GM21367 (cell line): ENCODE measurements at regions not wholly inside any gene's neighbourhood (a gene's known extent, or its start where the extent isn't known, plus 50 kb on each side); places are given as distances from the start of the nearest gene placed in this dataset.
"Not testable (repeated sequence)": the region's sequence is repeated elsewhere in the genome, so short reads cannot be mapped to it uniquely, and the experiment has no call there.

ENCODE experiments used
- ATAC-seq: cut with Tn5 transposase; IDR thresholded peaks from one replicate; pipeline ENCODE4 v1.9.1; 2021; ENCODE audit not compliant: unreplicated experiment

DNA sequence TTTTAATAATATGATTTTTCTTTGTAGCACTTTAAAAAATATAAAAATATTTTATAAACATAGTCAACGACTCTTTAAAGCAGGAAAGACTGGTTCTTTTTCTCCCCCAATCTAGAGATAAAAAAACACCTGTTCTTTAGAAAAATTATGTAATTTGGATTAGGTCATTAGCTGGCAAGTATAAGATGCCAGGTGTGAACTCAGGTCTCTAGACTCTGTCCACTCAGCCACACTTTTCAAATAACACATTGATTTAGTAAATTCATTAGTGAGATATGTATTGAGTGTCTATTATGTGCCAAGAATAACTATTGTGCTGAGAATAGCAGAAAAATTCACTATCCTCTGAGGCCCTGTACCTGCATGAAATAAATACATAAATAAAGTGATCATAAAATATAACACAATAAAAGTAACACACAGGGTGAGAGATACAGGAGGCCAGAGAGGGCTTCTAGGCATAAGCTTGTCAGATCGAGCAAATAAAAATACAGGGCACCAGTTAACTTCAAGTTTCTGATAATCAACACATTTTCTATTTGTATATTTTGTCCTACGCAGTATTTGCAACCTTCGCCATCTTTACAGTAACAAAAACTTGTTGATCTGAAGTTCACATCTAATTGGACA lies 867.1 kb upstream of the GBE1 start:
- no peak for ATAC-seq

- ATAC-seq = no peak
Observed at GRCh38 chr3:82627733-82628132, 866.3 kb upstream of the GBE1 start.

DNA sequence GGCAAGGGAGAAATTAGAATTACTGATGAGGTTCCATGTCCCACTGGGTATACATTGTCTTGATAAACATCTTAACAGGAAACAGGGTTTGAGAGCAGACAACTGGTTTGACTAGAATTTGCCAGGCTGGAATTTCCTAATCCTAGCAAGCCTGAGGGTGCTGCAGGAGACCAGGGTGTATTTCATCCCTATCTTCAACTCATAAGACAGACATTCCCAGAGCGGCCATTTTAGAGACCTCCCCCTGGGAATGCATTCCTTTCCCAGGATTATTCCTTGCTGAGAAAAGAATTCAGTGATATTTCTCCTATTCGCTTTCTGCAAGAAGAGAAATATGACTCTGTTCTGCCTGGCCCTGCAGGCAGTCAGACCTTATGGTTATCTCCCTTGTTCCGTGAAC lies 859.3 kb upstream of the GBE1 start:
- ATAC-seq = not testable (repeated sequence)

GRCh38 chr3:82618594-82618993 lies 857.1 kb upstream of the GBE1 start:
- no peak for ATAC-seq

DNA sequence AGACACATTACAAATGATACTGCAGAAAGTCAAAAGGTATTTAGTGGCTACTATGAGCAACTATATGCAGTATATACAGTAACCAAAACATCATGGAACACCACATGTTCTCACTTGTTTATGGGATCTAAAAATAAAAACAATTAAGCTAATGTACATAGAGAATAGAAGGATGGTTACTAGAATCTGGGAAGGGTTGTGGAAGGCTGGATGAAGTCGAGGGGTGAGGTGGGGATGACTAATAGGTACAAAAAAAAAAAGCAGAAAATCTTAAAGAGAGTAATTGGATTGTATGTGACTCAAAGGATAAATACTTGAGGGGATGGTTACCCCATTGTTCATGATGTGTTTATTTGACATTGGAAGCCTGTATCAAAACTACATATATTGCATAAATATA lies 848.8 kb upstream of the GBE1 start:
- no peak for ATAC-seq

DNA sequence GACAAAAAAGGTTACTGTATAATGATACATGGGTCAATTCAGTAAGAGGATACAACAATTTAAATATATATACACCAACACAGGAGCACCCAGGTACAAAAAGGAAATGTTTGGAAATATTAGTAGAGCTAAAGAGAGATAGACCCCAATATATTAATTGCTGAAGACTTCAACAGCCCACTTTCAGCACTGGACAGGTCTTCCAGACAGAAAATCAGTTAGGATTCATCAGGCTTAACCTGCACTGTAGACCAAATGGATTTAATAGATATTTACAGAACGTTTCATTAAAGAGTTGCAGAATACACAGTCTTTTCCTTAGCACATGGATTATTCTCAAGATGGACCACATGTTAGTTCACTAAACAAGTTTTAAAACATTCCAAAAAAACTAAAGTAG lies 845.9 kb upstream of the GBE1 start:
- ATAC-seq = no peak

GRCh38 chr3:82596805-82597204 lies 835.4 kb upstream of the GBE1 start:
- no peak for ATAC-seq

DNA sequence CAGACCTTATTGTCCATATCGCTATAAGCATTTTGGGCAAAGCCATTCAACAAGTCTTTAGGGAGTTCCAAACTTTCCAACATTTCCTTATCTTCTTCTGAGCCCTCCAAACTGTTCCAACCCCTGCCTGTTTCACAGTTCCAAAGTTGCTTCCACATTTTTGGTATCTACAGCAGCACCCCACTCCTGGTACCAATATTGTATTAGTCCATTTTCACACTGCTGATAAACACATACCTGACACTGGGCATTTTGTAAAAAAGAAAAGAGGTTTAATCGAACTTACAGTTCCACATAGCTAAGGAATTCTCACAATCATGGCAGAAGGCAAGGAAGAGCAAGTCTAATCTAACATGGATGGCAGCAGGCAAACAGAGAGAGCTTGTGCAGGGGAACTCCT lies 834.1 kb upstream of the GBE1 start:
- ATAC-seq = no peak

- no peak for ATAC-seq
Observed at GRCh38 chr3:82587174-82587573, 825.7 kb upstream of the GBE1 start.

DNA sequence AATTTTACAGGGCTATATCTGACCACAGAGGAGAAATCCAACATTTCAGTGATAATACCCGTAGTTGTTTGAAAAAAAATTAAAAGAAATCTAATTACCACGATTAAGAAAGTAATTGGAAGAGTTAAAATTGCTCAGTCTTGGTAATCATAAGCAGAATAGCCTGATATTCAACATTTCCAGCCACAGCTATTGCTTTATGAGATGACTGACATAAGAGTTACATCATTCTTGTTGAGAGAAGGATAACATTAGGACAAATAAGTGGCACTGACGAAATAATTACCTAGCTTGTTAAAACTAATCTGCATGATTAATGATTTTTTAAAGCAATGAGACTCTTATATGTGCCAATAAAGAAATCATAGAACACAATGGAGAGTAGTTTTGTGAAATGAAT lies 825.0 kb upstream of the GBE1 start:
- ATAC-seq = no peak

DNA sequence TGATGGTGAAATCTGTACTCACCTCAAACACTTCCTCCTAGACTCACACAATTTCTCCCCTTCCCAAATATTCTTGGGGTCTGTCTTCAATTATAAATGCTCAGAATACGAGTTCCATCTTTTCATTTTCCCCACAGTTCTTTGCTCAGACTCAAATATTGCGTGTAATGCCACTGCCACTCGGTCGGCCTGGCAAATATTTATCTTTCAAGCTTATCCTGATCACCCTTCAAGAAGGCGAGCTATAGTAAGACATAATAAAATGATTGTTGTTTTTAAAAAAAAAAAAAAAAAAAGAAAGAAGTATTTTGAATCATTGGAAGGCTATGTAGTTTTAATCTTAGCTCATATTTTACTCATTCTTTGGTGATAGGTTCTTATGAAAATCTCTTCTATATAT lies 824.6 kb upstream of the GBE1 start:
- not testable (repeated sequence) for ATAC-seq

- not testable (repeated sequence) for ATAC-seq
Observed at GRCh38 chr3:82585591-82585990, 824.1 kb upstream of the GBE1 start.

GRCh38 chr3:82584861-82585260 lies 823.4 kb upstream of the GBE1 start:
- not testable (repeated sequence) for ATAC-seq

GRCh38 chr3:82584415-82584814 lies 823.0 kb upstream of the GBE1 start:
- not testable (repeated sequence) for ATAC-seq

GRCh38 chr3:82581350-82581749 lies 819.9 kb upstream of the GBE1 start:
- ATAC-seq = no peak

DNA sequence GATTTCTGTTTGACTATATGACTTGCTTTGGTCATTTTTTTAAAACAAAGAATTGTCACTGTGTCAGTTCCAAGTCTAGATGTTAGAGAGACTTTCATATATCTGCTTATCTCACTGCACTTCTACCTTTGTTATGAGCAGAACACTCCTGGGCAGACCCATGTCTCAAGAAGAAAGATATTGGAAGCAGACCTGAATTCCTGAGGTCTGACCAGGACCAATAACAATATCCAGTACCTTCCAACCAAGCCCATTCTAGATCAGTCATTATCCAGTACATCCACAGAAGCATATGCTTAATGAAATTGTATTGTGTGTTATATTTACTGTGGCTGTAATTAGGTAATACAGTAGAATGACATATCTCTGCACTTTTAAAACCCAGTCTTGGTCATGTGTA lies 811.3 kb upstream of the GBE1 start:
- ATAC-seq = no peak

DNA sequence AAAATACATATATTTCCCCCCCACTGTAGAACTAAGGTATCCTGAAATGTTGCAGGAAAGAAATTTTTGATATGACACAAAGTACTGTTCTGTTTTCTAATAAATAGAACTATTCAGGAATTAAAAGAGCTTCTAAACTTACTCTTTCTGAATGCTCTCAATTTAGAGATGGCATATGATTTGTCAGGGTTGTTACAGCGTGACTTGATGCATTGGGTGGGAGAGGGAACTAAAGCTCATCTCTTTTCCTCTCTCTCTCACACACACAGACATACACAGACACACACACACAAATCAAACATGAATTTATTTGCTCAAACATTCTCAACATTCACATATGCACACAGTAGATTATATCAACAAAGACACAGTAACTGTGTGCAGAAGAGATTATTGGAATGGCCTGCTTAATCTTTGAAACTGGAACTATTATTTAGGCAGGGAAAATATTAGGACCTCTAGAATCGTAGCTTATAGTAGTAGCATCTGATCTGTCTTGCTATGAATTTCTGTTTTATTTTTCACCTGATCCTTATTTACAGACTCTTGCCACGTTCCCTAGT lies 807.4 kb upstream of the GBE1 start:
- no peak for ATAC-seq

- no peak for ATAC-seq
Observed at GRCh38 chr3:82567029-82567600, 805.7 kb upstream of the GBE1 start.

DNA sequence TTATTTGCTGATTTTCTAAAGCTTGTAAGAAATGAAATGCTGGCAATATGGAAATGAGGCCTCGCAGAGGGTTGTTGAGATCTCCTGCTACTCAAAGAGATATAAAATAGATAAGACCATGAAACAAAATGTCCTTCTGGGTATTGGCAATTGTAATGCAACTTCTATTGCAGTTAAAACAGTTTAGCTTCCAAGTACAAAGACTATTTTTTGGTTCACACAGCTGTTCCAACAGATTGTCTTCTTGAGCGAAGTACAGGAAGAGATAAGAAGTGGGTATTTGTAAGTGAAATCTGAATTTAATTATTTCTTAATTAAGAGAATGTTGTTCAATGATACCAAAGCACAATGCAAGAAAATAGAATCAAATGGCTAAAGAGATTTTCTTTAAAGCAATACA lies 801.5 kb upstream of the GBE1 start:
- ATAC-seq = no peak

GRCh38 chr3:82561784-82562183 lies 800.3 kb upstream of the GBE1 start:
- no peak for ATAC-seq

- ATAC-seq = no peak
Observed at GRCh38 chr3:82558081-82558480, 796.6 kb upstream of the GBE1 start.

DNA sequence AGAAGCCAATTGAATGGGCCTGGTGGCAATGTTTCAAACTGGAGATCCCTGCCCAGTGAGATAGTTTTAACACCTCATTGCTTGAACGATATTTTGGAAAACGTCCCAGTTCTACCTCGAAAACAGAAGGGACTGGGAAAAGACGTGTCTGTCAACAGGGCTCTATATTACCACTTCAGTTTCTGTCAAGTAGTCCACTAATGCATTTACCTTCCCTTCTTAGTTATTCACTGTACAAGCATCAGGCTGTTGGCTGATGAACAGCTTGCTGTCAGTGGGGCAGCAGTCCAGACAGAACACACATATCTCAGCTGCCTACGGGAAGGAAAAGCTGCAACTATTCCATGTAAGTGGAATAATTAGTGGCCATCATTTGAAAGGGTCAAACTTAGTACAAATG lies 794.7 kb upstream of the GBE1 start:
- ATAC-seq = no peak

GRCh38 chr3:82542556-82542955 lies 781.1 kb upstream of the GBE1 start:
- not testable (repeated sequence) for ATAC-seq
